IMR-90 (cell line): ENCODE measurements at regions not wholly inside any gene's neighbourhood (a gene's known extent, or its start where the extent isn't known, plus 50 kb on each side); places are given as distances from the start of the nearest gene placed in this dataset.

Experiments used
- ATAC-seq: fragments of 200-7000 bp; cut with Tn5 transposase; 2 replicates; pipeline ENCODE4 v1.9.1; 2020; ENCODE audit warnings: low read depth, mild to moderate bottlenecking, moderate library complexity
- BruUV-seq: library from RNA; stranded (reverse); fragments of 400-500 nt; replicated peaks from 2 replicates; lab custom pipeline; 2021; lab: Mats Ljungman, UMichigan
- CTCF ChIA-PET: fragments of 300-600 bp; formaldehyde crosslinking; extraction: SDS; loops from one replicate; lab custom pipeline; 2021; ENCODE audit warnings: antibody characterized with exemption; lab: Yijun Ruan, JAX
- POLR2A ChIA-PET: fragments of 300-600 bp; sonication (Branson Sonifier 250); formaldehyde crosslinking; loops from one replicate; lab custom pipeline; 2022; ENCODE audit warnings: antibody characterized with exemption; ENCODE audit not compliant: unreplicated experiment; lab: Charles Lee
- DNase-seq: peaks from one replicate; pipeline ENCODE4 v3.0.0; 2013
- H2AFZ ChIP-seq: replicated peaks from 2 replicates; pipeline ENCODE3; 2013; ENCODE audit warnings: low read length, mild to moderate bottlenecking; ENCODE audit not compliant: poor library complexity
- H2AK5ac ChIP-seq: 2 replicates; pipeline ENCODE4 v1.6.1; 2013; ENCODE audit warnings: low read depth, low read length, inconsistent platforms
- H2AK9ac ChIP-seq: replicated peaks from 2 replicates; pipeline ENCODE3; 2013; ENCODE audit warnings: mild to moderate bottlenecking, low read depth, low read length, moderate library complexity; ENCODE audit not compliant: poor library complexity
- H2BK120ac ChIP-seq: 2 replicates; pipeline ENCODE4 v1.6.1; 2013; ENCODE audit warnings: low read depth, low read length, inconsistent platforms
- H2BK15ac ChIP-seq: 3 replicates; pipeline ENCODE4 v1.6.1; 2013; ENCODE audit warnings: low read depth, low read length, inconsistent platforms
- H2BK20ac ChIP-seq: 2 replicates; pipeline ENCODE4 v1.6.1; 2013; ENCODE audit warnings: low read depth, mild to moderate bottlenecking, inconsistent platforms, low read length, moderate library complexity
- H2BK5ac ChIP-seq: 2 replicates; pipeline ENCODE4 v1.6.1; 2013; ENCODE audit warnings: mild to moderate bottlenecking, low read depth, low read length, inconsistent platforms; ENCODE audit not compliant: poor library complexity, severe bottlenecking
- H3K14ac ChIP-seq: replicated peaks from 2 replicates; pipeline ENCODE4 v1.6.1; 2013; ENCODE audit warnings: low read depth, low read length, inconsistent platforms
- H3K18ac ChIP-seq: 2 replicates; pipeline ENCODE4 v1.6.1; 2013; ENCODE audit warnings: low read depth, low read length, control low read depth
- H3K23ac ChIP-seq: 2 replicates; pipeline ENCODE4 v1.6.1; 2013; ENCODE audit warnings: low read depth, low read length, inconsistent platforms
- H3K27ac ChIP-seq: 2 replicates; pipeline ENCODE4 v1.5.1; 2013; ENCODE audit warnings: mild to moderate bottlenecking, control low read depth, low read length; ENCODE audit not compliant: insufficient read depth
- H3K27me3 ChIP-seq: 2 replicates; pipeline ENCODE4 v1.6.1; 2013; ENCODE audit warnings: low read length; ENCODE audit not compliant: control insufficient read depth, insufficient read depth
- H3K36me3 ChIP-seq: 2 replicates; pipeline ENCODE4 v1.6.1; 2013; ENCODE audit warnings: low read length, mixed read lengths; ENCODE audit not compliant: control insufficient read depth, insufficient read depth
- H3K4ac ChIP-seq: 2 replicates; pipeline ENCODE4 v1.6.1; 2013; ENCODE audit warnings: low read depth, low read length, inconsistent platforms
- H3K4me1 ChIP-seq: 2 replicates; pipeline ENCODE4 v1.6.1; 2013; ENCODE audit warnings: low read length, mixed read lengths; ENCODE audit not compliant: control insufficient read depth, insufficient read depth
- H3K4me2 ChIP-seq: 2 replicates; pipeline ENCODE4 v1.6.1; 2013; ENCODE audit warnings: low read depth, mild to moderate bottlenecking, control low read depth, low read length, moderate library complexity
- H3K4me3 ChIP-seq: 2 replicates; pipeline ENCODE4 v1.5.1; 2013; ENCODE audit warnings: low read depth, mild to moderate bottlenecking, control low read depth, low read length, moderate library complexity; ENCODE audit not compliant: insufficient read depth
- H3K56ac ChIP-seq: 2 replicates; pipeline ENCODE4 v1.6.1; 2013; ENCODE audit warnings: low read length, inconsistent platforms; ENCODE audit not compliant: insufficient read depth; ENCODE audit errors: extremely low read depth
- H3K79me1 ChIP-seq, 2 experiments: 2 replicates each; pipeline ENCODE4 v1.6.1; 2013; ENCODE audit warnings: low read length in 2 of 2, inconsistent platforms in 1 of 2, low read depth in 1 of 2
- H3K9ac ChIP-seq: 2 replicates; pipeline ENCODE4 v1.6.1; 2013; ENCODE audit warnings: low read depth, low read length, control low read depth
- H3K9me1 ChIP-seq: 2 replicates; pipeline ENCODE4 v1.6.1; 2013; ENCODE audit warnings: low read length, inconsistent platforms; ENCODE audit not compliant: insufficient read depth
- H3K9me3 ChIP-seq: 2 replicates; pipeline ENCODE4 v1.6.1; 2013; ENCODE audit warnings: low read length; ENCODE audit not compliant: control insufficient read depth, insufficient read depth
- H4K20me1 ChIP-seq: 2 replicates; pipeline ENCODE4 v1.6.1; 2013; ENCODE audit warnings: low read length, inconsistent platforms; ENCODE audit not compliant: insufficient read depth
- H4K5ac ChIP-seq: 2 replicates; pipeline ENCODE4 v1.6.1; 2013; ENCODE audit warnings: mild to moderate bottlenecking, low read depth, low read length, control low read depth
- H4K8ac ChIP-seq, 2 experiments: 2 replicates each; pipeline ENCODE4 v1.6.1; 2013; ENCODE audit warnings: low read depth in 2 of 2, low read length in 2 of 2, control low read depth in 1 of 2, inconsistent platforms in 1 of 2
- H4K91ac ChIP-seq: 2 replicates; pipeline ENCODE4 v1.6.1; 2013; ENCODE audit warnings: low read depth, low read length, inconsistent platforms; ENCODE audit not compliant: insufficient read depth
- CEBPB ChIP-seq: IDR thresholded peaks from 2 replicates; pipeline ENCODE4 v1.6.1; 2012; ENCODE audit warnings: low read depth, low read length, improper control_type of control experiment
- CHD1 ChIP-seq: IDR thresholded peaks from 2 replicates; pipeline ENCODE4 v1.6.1; 2012; ENCODE audit warnings: low read depth, low read length, improper control_type of control experiment
- FOS ChIP-seq: fragments of 150-350 bp; IDR thresholded peaks from 2 replicates; pipeline ENCODE4 v1.6.1; 2016; ENCODE audit warnings: low read depth, low read length
- MXI1 ChIP-seq: IDR thresholded peaks from 2 replicates; pipeline ENCODE4 v1.6.1; 2012; ENCODE audit warnings: low read depth, mild to moderate bottlenecking, low read length, moderate library complexity, borderline replicate concordance
- POLR2A ChIP-seq: IDR thresholded peaks from 2 replicates; pipeline ENCODE4 v1.6.1; 2012; ENCODE audit warnings: mild to moderate bottlenecking, low read depth, low read length
- RAD21 ChIP-seq: IDR thresholded peaks from 2 replicates; pipeline ENCODE4 v1.6.1; 2012; ENCODE audit warnings: low read length, improper control_type of control experiment
- RCOR1 ChIP-seq: IDR thresholded peaks from 2 replicates; pipeline ENCODE4 v1.6.1; 2012; ENCODE audit warnings: mild to moderate bottlenecking, low read length, improper control_type of control experiment; ENCODE audit not compliant: insufficient replicate concordance
- SMC3 ChIP-seq: fragments of 150-350 bp; IDR thresholded peaks from 2 replicates; pipeline ENCODE4 v1.6.1; 2016; ENCODE audit warnings: low read depth, mild to moderate bottlenecking, antibody characterized with exemption, low read length, moderate library complexity
- USF2 ChIP-seq: fragments of 150-350 bp; IDR thresholded peaks from 2 replicates; pipeline ENCODE4 v1.6.1; 2017; ENCODE audit warnings: mild to moderate bottlenecking, antibody characterized with exemption, low read length, low read depth
- WGBS, 2 experiments: methylation state at CpG; one replicate each; pipeline versions ENCODE4 v1.1.5 to v1.1.7; 2013; ENCODE audit warnings: missing lambda C conversion rate in 2 of 2; ENCODE audit not compliant: insufficient read length in 1 of 2; ENCODE audit errors: extremely low coverage in 2 of 2; 5-methylcytosine and 5-hydroxymethylcytosine counted together
- dilution Hi-C: fragments of 300-500 bp; cut with HindIII; formaldehyde crosslinking; loops from one replicate; pipeline ENCODE4 v1.14.3; 2018; ENCODE audit warnings: low sequenced_read_pairs; ENCODE audit not compliant: unreplicated experiment
- in situ Hi-C: fragments of 300-500 bp; cut with MboI; formaldehyde crosslinking; loops from 3 replicates; pipeline ENCODE4 v1.14.3; 2019; ENCODE audit warnings: low sequenced_read_pairs, inconsistent platforms, mixed read lengths
- intact Hi-C: fragments of 100-400 bp; cut with micrococcal nuclease; formaldehyde crosslinking; loops from 2 replicates; pipeline ENCODE4 v1.10.0; 2022
- TF ChIP-seq, protein P1 (sequence below): fragments of 150-350 bp; IDR thresholded peaks from 2 replicates; pipeline ENCODE4 v1.6.1; 2016; ENCODE audit warnings: low read depth, mild to moderate bottlenecking, low read length, moderate library complexity, borderline replicate concordance

GRCh38 chr22:27557286-27558008, 244.1 kb downstream of the MN1 start:
- intact Hi-C loops (no loop called here), dilution Hi-C loops (no loop called here), in situ Hi-C loops (no loop called here)
- no peak overlapping the region for H3K4me2 ChIP-seq
- ChIA-PET CTCF (no interaction called here), POLR2A (no interaction called here)
- ATAC-seq = no peak
- no peak overlapping the region for H3K4ac ChIP-seq
- no peak overlapping the region for H4K91ac ChIP-seq
- no peak overlapping the region for H3K18ac ChIP-seq
- H3K4me3 ChIP-seq = no peak overlapping the region
- peaks cover 21% of the 10 kb centered on the region for H3K27me3 ChIP-seq
- no peak overlapping the region for H4K8ac ChIP-seq
- no peak overlapping the region for H2AK5ac ChIP-seq
- no peaks in the 10 kb centered on the region for H3K9me1 ChIP-seq
- H2BK15ac ChIP-seq = no peak overlapping the region
- H2BK120ac ChIP-seq = no peak overlapping the region
- H2AK9ac ChIP-seq = no peak overlapping the region
- H3K56ac ChIP-seq = no peak overlapping the region
- H3K14ac ChIP-seq = no peak overlapping the region
- peaks cover 6% of the 10 kb centered on the region for H3K9me3 ChIP-seq
- no peak overlapping the region for H3K9ac ChIP-seq
- no peak for DNase-seq
- no peak for TF ChIP-seq RAD21
- TF ChIP-seq CEBPB = no peak
- TF ChIP-seq MXI1 = no peak
- TF ChIP-seq, protein P1, sequence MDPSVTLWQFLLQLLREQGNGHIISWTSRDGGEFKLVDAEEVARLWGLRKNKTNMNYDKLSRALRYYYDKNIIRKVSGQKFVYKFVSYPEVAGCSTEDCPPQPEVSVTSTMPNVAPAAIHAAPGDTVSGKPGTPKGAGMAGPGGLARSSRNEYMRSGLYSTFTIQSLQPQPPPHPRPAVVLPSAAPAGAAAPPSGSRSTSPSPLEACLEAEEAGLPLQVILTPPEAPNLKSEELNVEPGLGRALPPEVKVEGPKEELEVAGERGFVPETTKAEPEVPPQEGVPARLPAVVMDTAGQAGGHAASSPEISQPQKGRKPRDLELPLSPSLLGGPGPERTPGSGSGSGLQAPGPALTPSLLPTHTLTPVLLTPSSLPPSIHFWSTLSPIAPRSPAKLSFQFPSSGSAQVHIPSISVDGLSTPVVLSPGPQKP = no peak
- TF ChIP-seq CHD1 = no peak
- no peak for TF ChIP-seq USF2
- TF ChIP-seq POLR2A = no peak
- TF ChIP-seq FOS = no peak
- no peak for TF ChIP-seq SMC3
- TF ChIP-seq RCOR1 = no peak
- no peaks in the 10 kb centered on the region for H3K79me1 ChIP-seq
- no peak overlapping the region for H2BK20ac ChIP-seq
- no peaks in the 10 kb centered on the region for H3K36me3 ChIP-seq
- no peak overlapping the region for H2BK5ac ChIP-seq
- peaks cover 2% of the 10 kb centered on the region; the same call in 1 of the 2 replicates for H3K4me1 ChIP-seq
- H3K23ac ChIP-seq = no peak overlapping the region
- BruUV-seq = no TSS peak
- no peaks in the 10 kb centered on the region for H4K20me1 ChIP-seq
- no CpG with 5 or more reads among the region's 12 CpGs for WGBS, 2 experiments
- H4K5ac ChIP-seq = no peak overlapping the region
- H2AFZ ChIP-seq = no peak overlapping the region
- H3K27ac ChIP-seq = no peak overlapping the region
